ENCODE measurements at regions not wholly inside any gene's neighbourhood (a gene's known extent, or its start where the extent isn't known, plus 50 kb on each side); places are given as distances from the start of the nearest gene placed in this dataset.

GRCh38 chr5:93883459-93883858, 142.1 kb upstream of the POU5F2 start:
- ATAC-seq = no peak

GRCh38 chr5:93875693-93876092, 134.3 kb upstream of the POU5F2 start:
- no peak for ATAC-seq

GRCh38 chr5:93874491-93874890, 133.1 kb upstream of the POU5F2 start:
- ATAC-seq = no peak

- peak; percentile 74 for ATAC-seq
These were observed 132.7 kb upstream of the POU5F2 start for GRCh38 chr5:93874080-93874479.

- ATAC-seq = no peak
These were observed 131.9 kb upstream of the POU5F2 start for GRCh38 chr5:93873211-93873736.

- no peak for ATAC-seq
These were observed 129.2 kb upstream of the POU5F2 start for GRCh38 chr5:93870649-93871048.

GRCh38 chr5:93868851-93869250, 127.5 kb upstream of the POU5F2 start:
- ATAC-seq = no peak

GRCh38 chr5:93850311-93850710, 108.9 kb upstream of the POU5F2 start:
- no peak for ATAC-seq

GRCh38 chr5:93845376-93845775, 104.0 kb upstream of the POU5F2 start:
- no peak for ATAC-seq

- ATAC-seq = peak; percentile 76
These were observed 90.0 kb upstream of the POU5F2 start for GRCh38 chr5:93831449-93831848.

- no peak for ATAC-seq
These were observed 89.5 kb upstream of the POU5F2 start for GRCh38 chr5:93830893-93831292.

- no peak for ATAC-seq
These were observed 87.9 kb upstream of the POU5F2 start for GRCh38 chr5:93829346-93829745.

- no peak for ATAC-seq
These were observed 80.6 kb upstream of the POU5F2 start for GRCh38 chr5:93821891-93822415.

- ATAC-seq = no peak
These were observed 78.3 kb upstream of the POU5F2 start for GRCh38 chr5:93819668-93820067.

GRCh38 chr5:93810780-93811179, 69.4 kb upstream of the POU5F2 start:
- no peak for ATAC-seq

GRCh38 chr5:93809430-93809829, 68.0 kb upstream of the POU5F2 start:
- ATAC-seq = no peak

- no peak for ATAC-seq
These were observed 66.4 kb upstream of the POU5F2 start for GRCh38 chr5:93807846-93808245.

GRCh38 chr5:93805616-93806379, 64.4 kb upstream of the POU5F2 start:
- no peak for ATAC-seq

GRCh38 chr5:93800988-93801811, 59.8 kb upstream of the POU5F2 start:
- ATAC-seq = peak; percentile 92

GRCh38 chr5:93794954-93795353, 53.6 kb upstream of the POU5F2 start:
- ATAC-seq = no peak

GRCh38 chr5:93793159-93793781, 51.9 kb upstream of the POU5F2 start:
- ATAC-seq = peak; percentile 71

- no peak for ATAC-seq
These were observed 50.1 kb upstream of the POU5F2 start for GRCh38 chr5:93791518-93791972.
